D721Med (cell line): ENCODE measurements at regions not wholly inside any gene's neighbourhood (a gene's known extent, or its start where the extent isn't known, plus 50 kb on each side); places are given as distances from the start of the nearest gene placed in this dataset.

Experiments
- DNase-seq: peaks from one replicate; pipeline ENCODE4 v3.0.0; 2011; ENCODE audit warnings: low spot score; ENCODE audit not compliant: insufficient read length
- FAIRE-seq: peaks from 2 replicates; lab custom pipeline; 2011; peaks lifted over from hg19 to GRCh38; lab: Jason Lieb, UNC
- TF ChIP-seq, protein P1 (sequence below): IDR thresholded peaks from 2 replicates; pipeline ENCODE4 v1.5.1; 2012; ENCODE audit warnings: mild to moderate bottlenecking, control low read depth; ENCODE audit not compliant: insufficient read depth; ENCODE audit errors: missing control alignments

DNA sequence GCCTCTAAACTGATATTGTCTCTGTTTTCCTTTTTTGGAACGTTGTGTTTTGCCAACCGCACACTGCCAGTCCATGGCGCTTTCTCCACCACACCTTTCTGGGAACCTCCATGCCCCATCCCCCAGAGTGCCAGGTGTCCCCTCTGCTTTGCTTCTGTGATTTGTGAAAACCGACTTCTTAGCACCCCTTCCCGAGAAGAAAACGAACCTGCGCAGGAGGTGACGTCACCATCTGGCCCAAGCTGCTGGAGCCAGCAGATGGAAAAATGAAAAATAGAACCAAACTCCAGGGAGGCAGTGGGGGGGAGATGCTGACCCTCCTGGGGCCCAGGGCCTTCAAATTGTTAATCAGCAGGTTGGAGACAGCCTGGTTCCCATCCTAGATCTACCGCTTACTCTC is 103.8 kb downstream of the HTR5A start:
- FAIRE-seq (no peak), DNase-seq (no peak)
- TF ChIP-seq, protein P1, sequence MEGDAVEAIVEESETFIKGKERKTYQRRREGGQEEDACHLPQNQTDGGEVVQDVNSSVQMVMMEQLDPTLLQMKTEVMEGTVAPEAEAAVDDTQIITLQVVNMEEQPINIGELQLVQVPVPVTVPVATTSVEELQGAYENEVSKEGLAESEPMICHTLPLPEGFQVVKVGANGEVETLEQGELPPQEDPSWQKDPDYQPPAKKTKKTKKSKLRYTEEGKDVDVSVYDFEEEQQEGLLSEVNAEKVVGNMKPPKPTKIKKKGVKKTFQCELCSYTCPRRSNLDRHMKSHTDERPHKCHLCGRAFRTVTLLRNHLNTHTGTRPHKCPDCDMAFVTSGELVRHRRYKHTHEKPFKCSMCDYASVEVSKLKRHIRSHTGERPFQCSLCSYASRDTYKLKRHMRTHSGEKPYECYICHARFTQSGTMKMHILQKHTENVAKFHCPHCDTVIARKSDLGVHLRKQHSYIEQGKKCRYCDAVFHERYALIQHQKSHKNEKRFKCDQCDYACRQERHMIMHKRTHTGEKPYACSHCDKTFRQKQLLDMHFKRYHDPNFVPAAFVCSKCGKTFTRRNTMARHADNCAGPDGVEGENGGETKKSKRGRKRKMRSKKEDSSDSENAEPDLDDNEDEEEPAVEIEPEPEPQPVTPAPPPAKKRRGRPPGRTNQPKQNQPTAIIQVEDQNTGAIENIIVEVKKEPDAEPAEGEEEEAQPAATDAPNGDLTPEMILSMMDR: no peak

DNA sequence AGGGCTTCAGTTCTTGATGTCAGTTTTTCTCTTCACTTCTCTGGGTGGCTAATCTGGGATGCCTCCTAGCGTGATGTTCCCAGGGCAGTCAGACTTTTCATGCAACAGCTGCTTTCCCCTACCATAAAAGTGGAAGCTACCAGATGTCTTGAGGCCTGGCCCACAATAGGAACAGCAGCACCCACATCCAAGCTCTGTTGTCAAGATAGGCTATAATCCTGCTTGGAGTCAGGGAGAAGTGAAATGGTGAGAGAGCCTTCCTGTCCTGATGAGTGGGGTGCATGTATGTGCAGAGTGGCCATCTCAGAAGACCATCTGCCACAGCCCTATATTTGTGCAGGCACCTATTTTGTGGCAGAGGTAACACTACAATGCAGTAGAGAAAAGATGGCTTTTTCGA is 108.0 kb downstream of the HTR5A start:
- TF ChIP-seq, protein P1: no peak
- DNase-seq (no peak), FAIRE-seq (no peak)

DNA sequence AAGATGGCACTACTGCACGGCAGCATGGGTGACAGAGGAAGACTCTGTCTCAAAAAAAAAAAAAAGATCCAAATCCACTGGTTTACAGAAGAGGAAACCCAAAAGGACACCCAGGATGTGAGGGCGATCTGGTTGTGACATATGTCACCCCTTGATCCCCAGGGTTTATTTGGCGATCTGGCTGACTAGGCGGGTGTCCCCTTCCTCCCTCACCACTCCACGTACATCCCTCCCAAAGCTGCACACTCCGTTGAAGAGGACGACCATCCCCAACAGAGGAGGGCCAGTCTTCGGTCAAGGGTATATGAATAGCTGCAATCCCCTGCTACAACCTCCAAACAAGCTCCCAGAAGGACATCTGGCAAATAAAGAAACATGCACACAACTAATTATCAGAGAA is 111.6 kb downstream of the HTR5A start:
- TF ChIP-seq, protein P1: no peak
- no peak for FAIRE-seq

DNA sequence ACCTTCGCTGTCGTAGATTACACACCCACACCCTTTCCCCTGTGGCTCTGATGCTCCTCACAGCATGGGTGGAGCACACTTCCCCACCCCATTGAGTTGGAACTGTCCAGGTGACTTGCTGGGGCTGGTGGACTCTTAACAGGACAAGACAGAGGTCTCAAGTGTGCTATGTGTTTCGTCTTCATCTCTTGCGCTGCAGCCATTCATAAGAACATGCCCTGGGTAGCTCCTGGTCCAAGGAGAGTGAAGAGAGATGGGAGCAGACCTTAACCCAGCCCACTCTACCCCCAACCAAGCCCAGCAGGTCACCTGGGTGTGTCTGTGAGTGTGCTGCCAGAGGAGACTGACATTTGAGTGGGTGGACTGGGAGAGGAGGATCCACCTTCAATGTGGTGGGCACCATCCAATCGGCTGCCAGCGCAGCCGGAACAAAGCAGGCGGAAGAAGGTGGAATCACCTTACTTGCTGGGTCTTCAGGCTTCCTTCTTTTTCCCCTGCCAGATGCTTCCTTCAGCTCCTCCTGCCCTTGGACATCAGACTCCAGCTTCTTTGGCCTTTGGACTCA is 112.4 kb downstream of the HTR5A start:
- DNase-seq (no peak), FAIRE-seq (no peak)
- TF ChIP-seq, protein P1: no peak

More for the DNA sequence above, 111.6 kb downstream of the HTR5A start:
- no peak for DNase-seq

DNA sequence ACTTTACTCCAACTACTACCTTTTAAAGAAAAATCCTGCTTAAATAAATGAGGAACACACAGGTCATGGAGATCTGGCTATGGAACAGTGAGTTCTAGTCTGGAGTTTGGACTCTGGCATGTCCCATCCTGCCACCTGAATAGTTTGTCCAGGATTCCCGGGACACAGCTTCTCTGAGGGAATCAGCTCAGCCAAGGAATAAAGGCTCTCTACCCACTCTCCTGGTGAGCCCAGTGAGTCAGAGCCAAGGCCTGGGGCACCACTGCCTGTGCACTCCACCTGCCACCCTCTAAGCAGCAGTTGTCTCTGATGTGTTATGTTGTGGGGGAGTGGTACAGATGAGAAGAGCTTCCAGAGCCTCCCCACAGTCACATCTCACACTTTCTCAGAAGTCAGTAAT is 113.5 kb downstream of the HTR5A start:
- FAIRE-seq: no peak

DNA sequence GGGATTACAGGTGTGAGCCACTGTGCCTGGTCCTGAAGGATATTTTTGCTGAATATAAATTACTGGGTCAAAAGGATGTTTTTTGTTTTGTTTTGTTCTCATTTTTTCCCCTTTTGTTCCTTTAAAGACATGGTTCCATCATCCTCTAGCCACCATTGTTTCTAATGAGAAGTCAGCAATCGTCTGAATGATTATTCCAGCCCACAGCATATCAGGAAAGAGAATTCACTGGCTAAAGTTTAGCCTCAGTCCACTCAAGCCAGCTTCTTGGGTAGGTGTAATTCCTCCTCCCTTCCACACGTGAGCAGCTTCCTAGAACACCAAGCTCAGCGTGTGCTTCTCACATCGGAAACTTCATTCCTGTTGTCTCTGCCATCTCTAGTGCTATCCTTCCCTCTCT is 112.8 kb upstream of the INSIG1 start:
- FAIRE-seq: no peak
- DNase-seq: no peak
- TF ChIP-seq, protein P1: no peak

More for the DNA sequence above, 113.5 kb downstream of the HTR5A start:
- no peak for DNase-seq
- TF ChIP-seq, protein P1: no peak

DNA sequence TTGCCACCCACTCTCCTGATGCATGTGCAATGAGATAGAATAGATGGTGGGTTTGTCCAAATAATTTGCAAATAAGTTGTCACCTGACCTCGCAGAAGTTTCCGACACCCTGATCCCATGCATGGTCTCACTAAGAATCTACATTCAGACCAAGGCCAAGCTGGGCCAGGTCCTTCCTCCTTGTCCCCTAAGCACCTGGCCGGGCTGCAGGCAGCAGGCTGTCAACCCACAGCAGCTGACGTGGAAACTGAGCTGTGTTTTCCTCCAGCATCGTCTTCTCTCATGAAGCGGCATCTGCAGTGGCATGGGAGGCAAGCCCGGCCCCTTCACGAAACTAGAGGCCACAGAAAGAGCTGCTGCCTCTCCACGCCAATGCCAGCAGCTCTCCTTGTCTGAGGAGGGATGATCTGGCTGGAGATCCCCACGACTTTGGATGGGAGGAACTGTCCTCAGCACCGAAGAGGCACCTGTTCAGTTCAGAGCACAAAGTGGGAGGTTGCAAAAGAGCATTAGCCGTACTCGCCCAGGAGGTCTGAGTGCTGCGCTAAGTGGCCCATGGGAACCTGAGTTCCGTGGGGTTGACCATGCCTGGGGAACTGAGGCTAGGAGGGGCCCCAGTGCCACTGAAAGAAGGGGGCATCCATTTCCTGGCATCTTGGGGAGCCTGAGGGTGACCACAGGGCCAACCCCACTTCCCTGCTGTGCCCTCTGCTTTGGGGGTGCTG is 110.5 kb upstream of the INSIG1 start:
- FAIRE-seq: no peak
- DNase-seq: no peak
- TF ChIP-seq, protein P1: no peak
